A673 (cell line): ENCODE measurements at regions not wholly inside any gene's neighbourhood (a gene's known extent, or its start where the extent isn't known, plus 50 kb on each side); places are given as distances from the start of the nearest gene placed in this dataset.

ENCODE experiments used
- BruUV-seq: library from RNA; stranded (reverse); fragments of 400-500 nt; replicated peaks from 2 replicates; lab custom pipeline; 2021; lab: Mats Ljungman, UMichigan
- CTCF ChIA-PET: fragments of 300-600 bp; sonication (Branson Sonifier 250); formaldehyde crosslinking; loops from one replicate; lab custom pipeline; 2022; ENCODE audit warnings: antibody characterized with exemption; lab: Charles Lee
- POLR2A ChIA-PET: fragments of 300-600 bp; sonication (Branson Sonifier 250); formaldehyde crosslinking; loops from one replicate; lab custom pipeline; 2022; ENCODE audit warnings: antibody characterized with exemption; ENCODE audit not compliant: low non-redundant PET; lab: Charles Lee
- DNase-seq: peaks from one replicate; pipeline ENCODE4 v3.0.0-alpha.2; 2015; ENCODE audit warnings: low spot score
- H3K27ac ChIP-seq: fragments of 200-600 bp; sonication (generic); 2 replicates; pipeline ENCODE4 v1.5.1; 2016; ENCODE audit warnings: mixed run types, low read depth, mild to moderate bottlenecking, mixed read lengths, antibody characterized with exemption, low read length; ENCODE audit not compliant: poor library complexity, severe bottlenecking
- H3K27me3 ChIP-seq: fragments of 200-600 bp; sonication (generic); replicated peaks from 2 replicates; pipeline ENCODE4 v1.6.1; 2017; ENCODE audit warnings: mixed run types, low read depth, mild to moderate bottlenecking, mixed read lengths, antibody characterized with exemption, low read length; ENCODE audit not compliant: insufficient read depth, poor library complexity
- H3K36me3 ChIP-seq: fragments of 200-600 bp; sonication (generic); 2 replicates; pipeline ENCODE4 v1.6.1; 2016; ENCODE audit warnings: mixed run types, mild to moderate bottlenecking, mixed read lengths, antibody characterized with exemption, low read length; ENCODE audit not compliant: insufficient read depth, poor library complexity, severe bottlenecking
- H3K4me1 ChIP-seq: fragments of 200-600 bp; sonication (generic); 2 replicates; pipeline ENCODE4 v1.6.1; 2017; ENCODE audit warnings: mixed run types, mild to moderate bottlenecking, mixed read lengths, antibody characterized with exemption, low read length; ENCODE audit not compliant: insufficient read depth, poor library complexity, severe bottlenecking
- H3K4me3 ChIP-seq: fragments of 200-600 bp; sonication (generic); 2 replicates; pipeline ENCODE4 v1.5.1; 2016; ENCODE audit warnings: low read depth, mixed run types, mild to moderate bottlenecking, mixed read lengths, low read length; ENCODE audit not compliant: poor library complexity, severe bottlenecking
- H3K9me3 ChIP-seq: fragments of 200-600 bp; sonication (generic); 2 replicates; pipeline ENCODE4 v1.6.1; 2016; ENCODE audit warnings: mixed run types, low read depth, mild to moderate bottlenecking, mixed read lengths, antibody characterized with exemption, low read length; ENCODE audit not compliant: poor library complexity, severe bottlenecking
- CTCF ChIP-seq: fragments of 300-800, 200-600 bp; sonication (generic); conservative IDR thresholded peaks from 2 replicates; pipeline ENCODE4 v1.5.1; 2017; ENCODE audit warnings: low read depth, mild to moderate bottlenecking, antibody characterized with exemption, low read length, moderate library complexity, mixed read lengths
- EZH2 ChIP-seq: fragments of 200-600 bp; sonication (generic); IDR thresholded peaks from 2 replicates; pipeline ENCODE4 v1.6.1; 2017; ENCODE audit warnings: borderline replicate concordance, low read depth, mild to moderate bottlenecking, mixed read lengths, antibody characterized with exemption, low read length; ENCODE audit not compliant: poor library complexity, severe bottlenecking
- intact Hi-C: fragments of 100-400 bp; cut with micrococcal nuclease; formaldehyde crosslinking; loops from one replicate; pipeline ENCODE4 v1.10.0; 2022; ENCODE audit not compliant: unreplicated experiment

GRCh38 chr12:60847281-60847680 lies 1251.5 kb downstream of the SLC16A7 start:
- H3K9me3 ChIP-seq = no peaks in the 10 kb centered on the region
- BruUV-seq = no TSS peak
- DNase-seq = no peak
- ChIA-PET POLR2A (no interaction called here), CTCF (no interaction called here)
- intact Hi-C loops = no loop called here
- no peak overlapping the region for H3K27ac ChIP-seq
- H3K4me1 ChIP-seq = no peaks in the 10 kb centered on the region
- no peak overlapping the region for H3K4me3 ChIP-seq
- no peaks in the 10 kb centered on the region for H3K36me3 ChIP-seq
- no peaks in the 10 kb centered on the region for H3K27me3 ChIP-seq
- TF ChIP-seq CTCF (no peak), EZH2 (no peak)

GRCh38 chr12:60849723-60850122 lies 1253.9 kb downstream of the SLC16A7 start:
- CTCF ChIA-PET = no interaction called here
- no peaks in the 10 kb centered on the region for H3K9me3 ChIP-seq
- no peak overlapping the region for H3K27ac ChIP-seq

GRCh38 chr12:60853407-60853806 lies 1257.6 kb downstream of the SLC16A7 start:
- H3K36me3 ChIP-seq = no peaks in the 10 kb centered on the region
- H3K27ac ChIP-seq = no peak overlapping the region
- CTCF ChIA-PET = no interaction called here
- H3K27me3 ChIP-seq = no peaks in the 10 kb centered on the region
- POLR2A ChIA-PET = no interaction called here
- no peak overlapping the region for H3K4me3 ChIP-seq
- no peaks in the 10 kb centered on the region for H3K4me1 ChIP-seq
- H3K9me3 ChIP-seq = peaks cover 10% of the 10 kb centered on the region
- no peak for TF ChIP-seq EZH2
- TF ChIP-seq CTCF = no peak
- intact Hi-C loops = no loop called here
- no TSS peak for BruUV-seq
- no peak for DNase-seq

More at GRCh38 chr12:60849723-60850122, 1253.9 kb downstream of the SLC16A7 start:
- Histone ChIP-seq H3K27me3 (no peaks in the 10 kb centered on the region), H3K4me3 (no peak overlapping the region), H3K4me1 (no peaks in the 10 kb centered on the region), H3K36me3 (no peaks in the 10 kb centered on the region)
- no peak for DNase-seq
- intact Hi-C loops = no loop called here
- BruUV-seq = no TSS peak
- POLR2A ChIA-PET = no interaction called here
- TF ChIP-seq CTCF (no peak), EZH2 (no peak)
